Neural cell (in vitro differentiated cells): ENCODE measurements at regions not wholly inside any gene's neighbourhood (a gene's known extent, or its start where the extent isn't known, plus 50 kb on each side); places are given as distances from the start of the nearest gene placed in this dataset.

Source experiments
- H2AFZ ChIP-seq: fragments of 200-600, 300-800 bp; sonication (generic), shearing (Covaris generic); 2 replicates; pipeline ENCODE4 v1.6.0; 2014; ENCODE audit warnings: low read depth, mild to moderate bottlenecking, antibody characterized with exemption, low read length, moderate library complexity
- H3F3A ChIP-seq: fragments of 200-600 bp; shearing (Covaris generic); 2 replicates; pipeline ENCODE4 v1.6.1; 2016; ENCODE audit warnings: mild to moderate bottlenecking, moderate library complexity, mixed read lengths, antibody characterized with exemption, low read length; ENCODE audit not compliant: insufficient read depth, poor library complexity, severe bottlenecking
- H3K27ac ChIP-seq: fragments of 200-600, 300-800 bp; sonication (generic), shearing (Covaris generic); 2 replicates; pipeline ENCODE4 v1.5.1; 2014; ENCODE audit warnings: mild to moderate bottlenecking, low read length, moderate library complexity
- H3K27me3 ChIP-seq: fragments of 300-800, 200-600 bp; sonication (generic), shearing (Covaris generic); 2 replicates; pipeline ENCODE4 v1.6.0; 2014; ENCODE audit warnings: mild to moderate bottlenecking, low read depth, low read length, moderate library complexity; ENCODE audit not compliant: insufficient read depth
- H3K36me3 ChIP-seq: fragments of 300-800, 200-600 bp; sonication (generic), shearing (Covaris generic); 2 replicates; pipeline ENCODE4 v1.5.1; 2014; ENCODE audit warnings: mild to moderate bottlenecking, antibody characterized with exemption, low read length, moderate library complexity; ENCODE audit not compliant: insufficient read depth
- H3K4me2 ChIP-seq: fragments of 300-800, 200-600 bp; sonication (generic), shearing (Covaris generic); 2 replicates; pipeline ENCODE4 v1.6.0; 2014; ENCODE audit warnings: mild to moderate bottlenecking, low read length
- H3K4me3 ChIP-seq: fragments of 300-800, 200-600 bp; sonication (generic), shearing (Covaris generic); 2 replicates; pipeline ENCODE4 v1.5.1; 2014; ENCODE audit warnings: mild to moderate bottlenecking, low read length, moderate library complexity
- H3K79me2 ChIP-seq: fragments of 200-600 bp; shearing (Covaris generic); replicated peaks from 2 replicates; pipeline ENCODE4 v1.6.0; 2014; ENCODE audit warnings: mild to moderate bottlenecking, low read length, moderate library complexity; ENCODE audit not compliant: insufficient read depth
- H3K9ac ChIP-seq: fragments of 300-800, 200-600 bp; sonication (generic), shearing (Covaris generic); 2 replicates; pipeline ENCODE4 v1.6.1; 2016; ENCODE audit warnings: mild to moderate bottlenecking, low read length, mixed read lengths
- H3K9me2 ChIP-seq: fragments of 200-600 bp; shearing (Covaris generic); 2 replicates; pipeline ENCODE4 v1.6.1; 2016; ENCODE audit warnings: mild to moderate bottlenecking, low read length, mixed read lengths; ENCODE audit not compliant: insufficient read depth
- H3K9me3 ChIP-seq: fragments of 200-600, 300-800 bp; sonication (generic), shearing (Covaris generic); 2 replicates; pipeline ENCODE4 v1.6.1; 2016; ENCODE audit warnings: mild to moderate bottlenecking, mixed run types, low read length, moderate library complexity, mixed read lengths
- H4K20me1 ChIP-seq: fragments of 200-600 bp; shearing (Covaris generic); 2 replicates; pipeline ENCODE4 v1.6.1; 2016; ENCODE audit warnings: mild to moderate bottlenecking, mixed run types; ENCODE audit not compliant: insufficient read depth
- EP300 ChIP-seq: fragments of 450-650 bp; conservative IDR thresholded peaks from 2 replicates; pipeline ENCODE4 v1.6.1; 2014; ENCODE audit warnings: antibody characterized with exemption, mild to moderate bottlenecking, moderate library complexity; ENCODE audit not compliant: poor library complexity, severe bottlenecking
- EZH2 ChIP-seq: fragments of 200-600, 300-800 bp; shearing (Covaris generic), sonication (generic); IDR thresholded peaks from 2 replicates; pipeline ENCODE4 v1.6.1; 2014; ENCODE audit warnings: antibody characterized with exemption, low read length, borderline replicate concordance, mild to moderate bottlenecking; ENCODE audit not compliant: insufficient read depth, poor library complexity, severe bottlenecking
- POLR2AphosphoS5 ChIP-seq: IDR thresholded peaks from 2 replicates; pipeline ENCODE4 v1.6.1; 2012
- RAD21 ChIP-seq: fragments of 450-650 bp; conservative IDR thresholded peaks from 2 replicates; pipeline ENCODE4 v1.6.1; 2014; ENCODE audit warnings: antibody characterized with exemption, mild to moderate bottlenecking, moderate library complexity
- SMC3 ChIP-seq: fragments of 450-650 bp; conservative IDR thresholded peaks from 2 replicates; pipeline ENCODE4 v1.6.1; 2014; ENCODE audit warnings: antibody characterized with exemption, mild to moderate bottlenecking, moderate library complexity; ENCODE audit not compliant: poor library complexity
- TAF1 ChIP-seq: IDR thresholded peaks from 2 replicates; pipeline ENCODE4 v1.6.1; 2012; ENCODE audit warnings: low read depth
- TF ChIP-seq, protein P1 (sequence below): fragments of 450-650 bp; IDR thresholded peaks from 2 replicates; pipeline ENCODE4 v1.5.1; 2014; ENCODE audit warnings: antibody characterized with exemption, mild to moderate bottlenecking, moderate library complexity; ENCODE audit not compliant: poor library complexity, severe bottlenecking
- TF ChIP-seq, protein P2 (sequence below): IDR thresholded peaks from 2 replicates; pipeline ENCODE4 v1.6.1; 2012; ENCODE audit warnings: borderline replicate concordance

GRCh38 chr1:65694126-65694525 is 98.6 kb upstream of the PDE4B start:
- Histone ChIP-seq H3K4me3 (no peak overlapping the region), H3K9me2 (no peaks in the 10 kb centered on the region), H3F3A (no peaks in the 10 kb centered on the region), H2AFZ (no peak overlapping the region), H3K9me3 (no peaks in the 10 kb centered on the region), H3K36me3 (no peaks in the 10 kb centered on the region), H3K79me2 (no peaks in the 10 kb centered on the region), H3K9ac (no peak overlapping the region), H4K20me1 (no peaks in the 10 kb centered on the region), H3K4me2 (no peak overlapping the region), H3K27me3 (no peaks in the 10 kb centered on the region), H3K27ac (no peak overlapping the region)
- TF ChIP-seq, protein P1, sequence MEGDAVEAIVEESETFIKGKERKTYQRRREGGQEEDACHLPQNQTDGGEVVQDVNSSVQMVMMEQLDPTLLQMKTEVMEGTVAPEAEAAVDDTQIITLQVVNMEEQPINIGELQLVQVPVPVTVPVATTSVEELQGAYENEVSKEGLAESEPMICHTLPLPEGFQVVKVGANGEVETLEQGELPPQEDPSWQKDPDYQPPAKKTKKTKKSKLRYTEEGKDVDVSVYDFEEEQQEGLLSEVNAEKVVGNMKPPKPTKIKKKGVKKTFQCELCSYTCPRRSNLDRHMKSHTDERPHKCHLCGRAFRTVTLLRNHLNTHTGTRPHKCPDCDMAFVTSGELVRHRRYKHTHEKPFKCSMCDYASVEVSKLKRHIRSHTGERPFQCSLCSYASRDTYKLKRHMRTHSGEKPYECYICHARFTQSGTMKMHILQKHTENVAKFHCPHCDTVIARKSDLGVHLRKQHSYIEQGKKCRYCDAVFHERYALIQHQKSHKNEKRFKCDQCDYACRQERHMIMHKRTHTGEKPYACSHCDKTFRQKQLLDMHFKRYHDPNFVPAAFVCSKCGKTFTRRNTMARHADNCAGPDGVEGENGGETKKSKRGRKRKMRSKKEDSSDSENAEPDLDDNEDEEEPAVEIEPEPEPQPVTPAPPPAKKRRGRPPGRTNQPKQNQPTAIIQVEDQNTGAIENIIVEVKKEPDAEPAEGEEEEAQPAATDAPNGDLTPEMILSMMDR = no peak
- TF ChIP-seq RAD21 = no peak

DNA sequence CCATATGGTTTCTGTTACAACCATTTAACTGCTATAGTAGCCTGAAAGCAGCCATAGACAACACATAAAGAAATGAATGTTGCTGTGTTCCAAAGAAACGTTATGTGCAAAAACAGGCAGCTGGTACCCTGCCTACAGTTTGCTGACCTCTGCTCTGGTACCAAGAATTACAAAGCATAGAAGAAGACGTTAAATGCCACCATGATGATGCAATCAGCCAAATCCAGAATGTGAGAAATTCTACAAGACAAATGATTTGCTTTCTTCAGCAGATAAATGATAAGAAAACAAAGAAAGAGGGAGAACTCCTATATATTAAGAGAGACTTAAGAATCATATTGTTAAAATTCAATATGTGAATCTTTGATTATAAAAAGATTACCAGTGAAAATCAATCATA is 97.8 kb upstream of the PDE4B start:
- H3K27ac ChIP-seq = no peak overlapping the region

More for the DNA sequence above, 97.8 kb upstream of the PDE4B start:
- Histone ChIP-seq H2AFZ (no peak overlapping the region), H3K9me3 (no peaks in the 10 kb centered on the region), H3K4me2 (no peak overlapping the region), H3K9ac (no peak overlapping the region), H3K79me2 (no peaks in the 10 kb centered on the region), H3K27me3 (no peaks in the 10 kb centered on the region), H3K36me3 (no peaks in the 10 kb centered on the region), H4K20me1 (no peaks in the 10 kb centered on the region), H3F3A (no peaks in the 10 kb centered on the region), H3K4me3 (no peak overlapping the region), H3K9me2 (no peaks in the 10 kb centered on the region)
- TF ChIP-seq SMC3 (no peak), EP300 (no peak), POLR2AphosphoS5 (no peak), TAF1 (no peak), RAD21 (no peak), EZH2 (no peak)
- TF ChIP-seq, protein P2, sequence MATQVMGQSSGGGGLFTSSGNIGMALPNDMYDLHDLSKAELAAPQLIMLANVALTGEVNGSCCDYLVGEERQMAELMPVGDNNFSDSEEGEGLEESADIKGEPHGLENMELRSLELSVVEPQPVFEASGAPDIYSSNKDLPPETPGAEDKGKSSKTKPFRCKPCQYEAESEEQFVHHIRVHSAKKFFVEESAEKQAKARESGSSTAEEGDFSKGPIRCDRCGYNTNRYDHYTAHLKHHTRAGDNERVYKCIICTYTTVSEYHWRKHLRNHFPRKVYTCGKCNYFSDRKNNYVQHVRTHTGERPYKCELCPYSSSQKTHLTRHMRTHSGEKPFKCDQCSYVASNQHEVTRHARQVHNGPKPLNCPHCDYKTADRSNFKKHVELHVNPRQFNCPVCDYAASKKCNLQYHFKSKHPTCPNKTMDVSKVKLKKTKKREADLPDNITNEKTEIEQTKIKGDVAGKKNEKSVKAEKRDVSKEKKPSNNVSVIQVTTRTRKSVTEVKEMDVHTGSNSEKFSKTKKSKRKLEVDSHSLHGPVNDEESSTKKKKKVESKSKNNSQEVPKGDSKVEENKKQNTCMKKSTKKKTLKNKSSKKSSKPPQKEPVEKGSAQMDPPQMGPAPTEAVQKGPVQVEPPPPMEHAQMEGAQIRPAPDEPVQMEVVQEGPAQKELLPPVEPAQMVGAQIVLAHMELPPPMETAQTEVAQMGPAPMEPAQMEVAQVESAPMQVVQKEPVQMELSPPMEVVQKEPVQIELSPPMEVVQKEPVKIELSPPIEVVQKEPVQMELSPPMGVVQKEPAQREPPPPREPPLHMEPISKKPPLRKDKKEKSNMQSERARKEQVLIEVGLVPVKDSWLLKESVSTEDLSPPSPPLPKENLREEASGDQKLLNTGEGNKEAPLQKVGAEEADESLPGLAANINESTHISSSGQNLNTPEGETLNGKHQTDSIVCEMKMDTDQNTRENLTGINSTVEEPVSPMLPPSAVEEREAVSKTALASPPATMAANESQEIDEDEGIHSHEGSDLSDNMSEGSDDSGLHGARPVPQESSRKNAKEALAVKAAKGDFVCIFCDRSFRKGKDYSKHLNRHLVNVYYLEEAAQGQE = no peak
- TF ChIP-seq, protein P1 = no peak
